WTC11 (cell line): ENCODE measurements at regions not wholly inside any gene's neighbourhood (a gene's known extent, or its start where the extent isn't known, plus 50 kb on each side); places are given as distances from the start of the nearest gene placed in this dataset.

ENCODE experiments used
- CTCF ChIP-seq: fragments of 200-600 bp; IDR thresholded peaks from 2 replicates; pipeline ENCODE4 v1.8.0; 2022; ENCODE audit warnings: antibody characterized with exemption
- GABPB1 ChIP-seq: sonication (generic); formaldehyde crosslinking; IDR thresholded peaks from 2 replicates; pipeline ENCODE4 v1.8.1; 2023; ENCODE audit warnings: mild to moderate bottlenecking, missing genetic modification reagents
- PRDM15 ChIP-seq: sonication (generic); formaldehyde crosslinking; IDR thresholded peaks from 2 replicates; pipeline ENCODE4 v1.8.0; 2022; ENCODE audit warnings: missing genetic modification reagents
- ZBTB43 ChIP-seq: sonication (generic); formaldehyde crosslinking; IDR thresholded peaks from 2 replicates; pipeline ENCODE4 v1.8.1; 2023; ENCODE audit warnings: mild to moderate bottlenecking, missing genetic modification reagents

DNA sequence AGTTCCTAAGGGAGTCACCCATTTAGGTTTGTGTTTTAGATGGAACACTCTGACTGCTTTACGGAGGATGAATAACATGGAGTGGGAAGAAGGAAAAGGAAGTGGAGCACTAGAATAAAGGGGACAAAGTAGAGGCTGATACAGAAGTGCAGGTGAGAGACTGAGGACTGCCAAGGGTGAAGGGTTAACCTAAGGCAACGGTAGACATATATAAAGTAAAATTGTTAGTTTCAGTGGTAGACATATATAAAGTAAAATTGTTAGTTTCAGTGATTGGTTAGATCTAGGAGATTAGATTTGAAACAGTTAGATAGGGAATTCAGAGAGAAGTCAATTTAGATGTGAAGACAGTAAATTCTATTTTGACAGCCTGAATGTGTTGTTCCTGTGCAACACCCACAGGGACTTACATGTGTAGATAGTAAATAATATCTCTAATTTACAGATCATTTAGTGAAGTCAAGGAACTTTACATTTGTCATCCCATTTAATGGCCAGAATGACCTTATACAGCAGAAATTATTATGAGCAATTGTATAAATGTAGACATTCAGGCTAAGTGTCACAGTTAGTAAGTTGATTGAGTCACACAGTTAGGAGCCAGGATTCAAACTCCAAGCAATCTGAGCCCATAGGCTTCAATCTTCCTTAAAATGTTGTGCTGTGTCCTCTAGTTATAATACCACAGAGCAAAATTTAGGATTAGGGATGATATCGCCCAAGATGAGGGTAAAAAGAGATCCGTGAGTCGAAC, 270.8 kb upstream of the UBE2E3 start:
- TF ChIP-seq CTCF (no peak), PRDM15 (CRISPR knock-in tag) (no peak), ZBTB43 (no peak), GABPB1 (CRISPR knock-in tag) (no peak)
